GM21515 (cell line): ENCODE measurements at regions not wholly inside any gene's neighbourhood (a gene's known extent, or its start where the extent isn't known, plus 50 kb on each side); places are given as distances from the start of the nearest gene placed in this dataset.

Source experiments
- ATAC-seq: cut with Tn5 transposase; IDR thresholded peaks from one replicate; pipeline ENCODE4 v1.9.1; 2021; ENCODE audit not compliant: unreplicated experiment

- no peak for ATAC-seq
These were observed 245.1 kb downstream of the MYLK4 start for GRCh38 chr6:2505624-2506023.

DNA sequence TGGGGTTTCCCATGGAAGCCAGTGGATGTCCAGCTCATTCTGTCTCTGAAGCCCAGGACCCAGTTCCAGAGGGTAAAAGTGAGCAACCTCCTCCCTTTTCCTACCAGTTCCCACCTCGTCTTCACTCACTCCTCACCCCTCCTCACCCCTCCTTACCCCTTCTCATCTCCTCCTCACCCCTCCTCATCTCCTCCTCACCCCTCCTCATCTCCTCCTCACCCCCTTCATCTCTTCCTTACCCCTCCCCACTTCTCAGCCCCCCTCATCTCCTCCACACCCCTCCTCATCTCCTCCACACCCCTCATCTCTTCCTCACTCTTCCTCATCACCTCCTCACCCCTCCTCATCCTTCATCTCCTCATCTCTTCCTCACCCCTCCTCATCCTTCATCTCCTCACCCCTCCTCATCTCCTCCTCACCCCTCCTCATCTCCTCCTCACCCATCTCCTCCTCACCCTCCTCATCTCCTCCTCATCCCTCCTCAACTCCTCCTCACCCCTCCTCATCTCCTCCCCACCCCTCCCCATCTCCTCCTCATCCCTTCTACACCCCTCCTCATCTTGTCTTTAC, 246.1 kb downstream of the MYLK4 start:
- ATAC-seq, result no peak

GRCh38 chr6:2503816-2504494, 246.8 kb downstream of the MYLK4 start:
- no peak for ATAC-seq

DNA sequence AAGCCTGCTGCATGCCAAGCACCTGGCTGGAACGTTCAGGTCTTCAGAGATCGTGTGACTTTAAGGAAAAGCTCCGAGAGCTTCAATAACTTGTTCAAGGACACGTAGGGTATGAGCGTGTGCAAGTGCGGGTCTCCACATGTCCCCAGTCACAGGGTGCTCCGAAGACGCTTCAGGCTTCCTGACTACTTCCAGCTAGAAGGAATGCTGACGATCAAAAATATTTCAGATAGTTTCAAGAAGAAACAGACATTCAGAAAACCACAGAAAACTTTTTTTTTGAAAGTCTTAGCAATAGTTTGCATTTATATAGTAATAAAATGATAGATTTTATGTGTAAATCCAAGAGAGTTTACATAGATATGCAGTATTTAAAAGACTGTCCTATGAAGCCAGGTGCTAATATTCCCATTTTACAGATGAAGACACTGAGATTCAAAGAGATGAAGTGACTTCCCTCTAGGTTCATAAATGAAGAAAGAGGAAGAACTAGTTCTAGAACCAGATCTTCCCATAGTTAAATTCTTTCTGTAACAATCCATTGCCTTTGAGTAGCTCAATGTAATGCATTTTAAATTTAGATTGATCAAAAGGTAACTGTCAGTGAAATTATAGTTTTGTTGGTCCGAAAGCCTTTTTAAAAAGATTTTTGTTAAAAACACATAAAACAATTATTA, 247.6 kb downstream of the MYLK4 start:
- ATAC-seq, result no peak

DNA sequence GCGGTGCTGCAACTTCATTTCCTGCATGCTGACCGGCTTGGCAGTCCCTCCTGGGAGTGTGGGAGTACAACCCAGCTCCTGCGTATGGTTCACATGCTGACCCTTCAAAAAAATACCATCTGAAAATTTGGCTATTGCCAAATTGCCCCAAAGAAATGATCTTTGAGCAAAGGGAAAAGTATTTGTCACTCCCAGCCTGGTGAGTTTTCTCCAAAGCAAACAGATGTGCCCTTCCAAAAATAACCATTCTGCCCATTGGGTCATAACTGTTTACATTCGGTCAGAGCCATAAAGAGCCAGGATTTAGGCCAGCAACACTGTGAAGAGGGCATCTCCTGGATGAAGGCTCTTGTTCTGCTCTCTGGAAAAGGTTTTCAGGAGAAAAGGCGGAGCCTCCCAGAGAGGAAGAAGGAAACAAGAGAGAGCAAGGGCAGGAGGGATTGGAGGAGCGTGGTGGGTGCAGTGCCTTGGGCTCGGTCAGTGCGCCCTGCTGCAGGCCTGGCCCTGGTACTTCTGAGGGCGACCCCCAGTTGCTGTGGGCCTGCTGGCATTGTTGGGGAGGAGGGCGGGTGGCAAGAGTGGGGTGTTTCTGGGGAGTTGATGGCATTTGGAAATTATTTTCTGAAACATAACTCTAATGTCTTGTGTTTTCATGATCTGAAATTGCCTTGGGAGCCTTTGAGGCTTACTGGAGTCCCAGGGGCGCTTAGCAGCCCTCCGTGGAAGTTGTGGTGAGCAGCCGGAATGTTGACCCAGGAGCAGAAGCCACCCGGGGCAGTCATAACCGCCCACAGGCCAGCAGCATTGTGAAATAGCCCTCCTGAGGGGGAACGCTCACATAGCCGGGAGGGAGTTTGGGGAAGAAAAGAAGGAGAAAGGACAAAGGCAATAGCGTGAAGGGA, 248.4 kb downstream of the MYLK4 start:
- ATAC-seq, result no peak

DNA sequence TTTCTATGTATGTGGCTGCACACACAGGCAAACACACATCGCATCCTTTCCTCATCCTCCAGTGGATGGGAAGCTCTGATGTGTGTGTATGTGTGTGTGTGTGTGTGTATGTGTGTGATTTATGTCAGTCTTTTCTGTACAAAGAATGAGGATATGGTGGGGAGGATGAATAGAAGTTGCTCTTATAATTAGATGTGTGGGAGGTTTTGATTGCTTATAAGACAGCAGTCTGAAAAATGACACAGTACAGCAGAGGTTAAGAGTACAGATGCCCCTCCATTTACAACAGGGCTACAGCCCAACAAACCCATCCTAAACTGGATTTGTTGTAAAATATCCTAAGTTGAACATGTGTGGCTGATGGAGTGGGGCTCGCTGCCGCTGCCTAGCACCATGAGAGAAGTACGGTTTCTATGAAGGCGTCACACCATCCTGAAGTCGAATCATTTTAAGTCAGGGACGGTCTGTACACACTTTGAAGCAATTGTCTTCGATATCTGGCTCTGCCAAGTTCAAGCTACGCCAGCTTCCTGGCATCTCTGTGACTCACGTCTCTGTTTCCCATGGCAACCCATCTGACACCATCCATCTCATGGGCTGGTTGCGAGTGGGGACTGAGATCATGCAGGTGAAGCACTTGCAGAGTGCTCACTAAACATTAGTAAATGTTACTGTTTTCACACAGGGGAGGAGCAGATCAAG, 252.6 kb downstream of the MYLK4 start:
- ATAC-seq, result no peak

- no peak for ATAC-seq
These were observed 250.9 kb upstream of the GMDS start for GRCh38 chr6:2496291-2496690.

- no peak for ATAC-seq
These were observed 247.5 kb upstream of the GMDS start for GRCh38 chr6:2492686-2493523.

DNA sequence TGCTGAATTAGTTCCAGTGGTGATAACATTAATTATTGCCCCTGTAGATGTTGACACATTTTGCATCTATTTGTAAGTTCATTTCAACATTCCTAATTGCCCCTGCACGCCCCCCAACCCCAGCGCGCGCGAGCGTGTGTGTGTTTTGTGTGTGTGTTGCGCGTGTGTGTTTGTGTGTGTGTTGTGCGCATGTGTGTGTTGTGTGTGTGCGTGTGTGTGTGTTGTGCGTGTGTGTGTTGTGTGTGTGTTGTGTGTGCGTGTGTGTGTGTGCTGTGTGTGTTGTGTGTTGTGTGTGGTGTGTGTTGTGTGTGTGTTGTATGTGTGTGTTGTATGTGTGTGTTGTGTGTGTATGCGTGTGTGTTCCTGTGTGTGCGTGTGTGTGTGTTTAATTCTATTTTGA, 245.7 kb upstream of the GMDS start:
- no peak for ATAC-seq

DNA sequence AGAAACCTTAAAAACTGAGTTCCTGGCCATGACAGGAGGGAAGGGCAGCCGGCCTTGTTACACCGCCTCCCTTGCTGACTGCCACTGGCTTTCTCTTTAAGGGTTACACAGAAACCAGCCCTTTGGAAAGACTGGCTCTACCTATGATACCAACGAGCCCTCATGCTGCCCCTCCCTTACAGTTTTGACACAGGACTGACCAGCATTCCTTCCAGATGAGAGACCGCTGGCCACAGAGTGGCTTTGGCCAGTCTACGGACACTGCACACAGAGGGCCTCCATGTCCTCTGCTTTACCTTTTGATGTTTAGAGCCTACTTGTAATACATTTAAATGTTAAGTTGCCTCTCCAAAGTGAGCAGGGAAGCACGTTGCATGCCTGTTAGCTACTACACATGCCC, 243.2 kb upstream of the GMDS start:
- no peak for ATAC-seq

GRCh38 chr6:2485116-2485515, 239.7 kb upstream of the GMDS start:
- ATAC-seq, result no peak

DNA sequence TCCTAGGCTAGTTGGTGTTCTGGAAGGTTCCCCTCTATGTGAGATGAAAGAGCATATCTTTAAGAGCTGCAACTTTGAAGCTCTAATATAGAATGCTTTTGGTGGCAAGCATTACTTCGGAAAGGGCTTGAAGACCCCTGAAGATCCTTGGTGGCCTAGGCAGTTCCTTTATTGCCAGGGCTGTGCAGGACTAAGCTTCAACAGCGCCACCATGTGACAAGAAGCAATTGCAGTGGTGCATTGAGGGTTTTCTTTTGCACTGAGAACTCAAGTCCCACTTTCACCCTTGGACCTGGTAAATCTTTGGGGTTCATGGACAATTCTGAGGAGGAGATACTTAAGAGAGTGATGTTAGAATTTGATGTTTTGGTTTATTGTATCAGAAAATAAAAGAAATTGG, 237.4 kb upstream of the GMDS start:
- no peak for ATAC-seq

DNA sequence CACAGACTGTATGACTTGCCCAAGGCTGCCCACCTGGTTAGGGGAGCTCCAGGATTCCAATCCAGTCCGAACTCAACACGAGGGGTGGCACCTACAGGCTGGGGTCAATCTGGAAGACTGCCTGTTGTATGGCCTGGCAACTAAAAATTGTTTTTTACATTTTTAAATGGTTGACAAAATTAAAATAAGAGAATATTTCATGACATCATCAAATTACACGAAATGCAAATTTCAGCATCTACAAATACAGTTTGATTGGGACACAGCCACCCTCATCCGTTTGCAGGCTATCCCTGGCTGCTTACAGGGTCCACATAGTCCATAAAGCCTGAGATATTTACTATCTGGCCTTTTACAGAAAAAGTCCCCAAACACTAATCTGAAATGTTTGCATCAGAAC, 235.9 kb upstream of the GMDS start:
- no peak for ATAC-seq

DNA sequence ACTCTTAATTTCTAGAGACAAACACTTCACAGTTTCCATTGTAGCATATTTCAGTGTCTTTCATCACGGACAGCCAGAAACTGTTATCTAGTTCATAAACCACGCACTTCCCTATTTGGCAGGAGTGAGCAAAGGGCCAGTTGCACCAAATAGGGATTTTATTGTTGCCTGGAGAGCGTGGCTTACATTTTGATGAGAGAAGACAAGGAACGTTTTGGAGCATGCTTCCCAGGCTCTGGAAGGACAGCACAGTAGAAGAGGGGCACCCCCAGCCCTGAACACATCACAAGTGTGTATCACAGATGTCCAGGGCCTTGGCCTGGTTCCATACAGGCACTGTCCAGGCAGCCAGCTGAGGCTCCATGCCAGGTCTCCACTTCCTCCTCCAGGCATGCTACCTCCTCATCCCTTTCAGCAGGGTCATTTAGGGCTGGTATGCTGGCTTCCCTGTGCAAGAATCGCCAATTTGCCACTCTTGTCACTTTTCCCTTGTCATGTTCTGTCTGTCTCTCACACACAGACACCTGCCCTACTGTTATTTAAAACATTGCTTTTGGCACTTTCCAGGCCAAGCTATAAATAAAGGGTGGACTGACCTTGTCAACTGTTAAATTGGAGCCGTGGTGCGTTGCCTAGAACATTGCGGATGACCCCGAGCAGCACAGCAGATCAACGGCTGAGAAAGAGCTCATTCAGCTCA, 235.0 kb upstream of the GMDS start:
- ATAC-seq, result no peak

GRCh38 chr6:2478200-2478599, 232.8 kb upstream of the GMDS start:
- ATAC-seq, result no peak

DNA sequence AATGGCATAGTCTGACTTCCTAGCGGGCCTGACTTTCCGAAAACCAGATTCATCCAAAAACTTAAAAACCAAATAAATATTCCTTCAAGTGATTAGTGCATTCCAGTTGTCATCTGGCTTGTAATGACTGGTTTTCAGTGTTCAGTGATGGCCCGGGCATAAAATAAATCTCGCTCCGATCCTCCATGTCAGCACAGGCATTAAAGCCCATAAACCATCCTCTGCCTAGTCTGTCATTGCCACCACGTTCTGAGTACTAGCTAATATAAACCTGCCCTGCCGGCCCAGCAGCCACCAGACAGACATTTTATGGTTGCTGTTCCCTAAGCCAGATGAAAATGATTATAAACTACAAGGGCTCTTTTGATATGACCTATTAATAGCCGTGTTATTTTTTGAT, 232.3 kb upstream of the GMDS start:
- no peak for ATAC-seq

- no peak for ATAC-seq
These were observed 231.8 kb upstream of the GMDS start for GRCh38 chr6:2477250-2477649.

DNA sequence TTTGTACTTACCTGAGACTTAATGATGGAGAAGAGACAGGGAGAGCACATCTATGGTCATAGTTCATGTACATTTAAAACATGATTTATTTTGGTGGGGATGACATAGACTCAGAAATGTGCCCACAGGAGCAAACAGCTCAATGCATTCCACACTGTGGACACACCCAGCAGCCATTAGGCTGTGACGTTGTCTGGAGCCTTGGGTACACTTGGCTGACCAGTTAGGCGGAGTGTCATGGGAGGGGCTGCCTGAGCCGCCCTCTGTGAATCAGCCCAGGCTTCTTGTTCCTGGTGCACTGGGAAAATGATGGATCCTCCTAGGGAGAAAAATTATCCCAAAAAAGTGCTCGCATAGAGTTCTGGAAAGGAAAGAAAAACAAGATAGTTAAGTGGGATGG, 231.0 kb upstream of the GMDS start:
- no peak for ATAC-seq

GRCh38 chr6:2471472-2471871, 226.1 kb upstream of the GMDS start:
- ATAC-seq, result no peak

DNA sequence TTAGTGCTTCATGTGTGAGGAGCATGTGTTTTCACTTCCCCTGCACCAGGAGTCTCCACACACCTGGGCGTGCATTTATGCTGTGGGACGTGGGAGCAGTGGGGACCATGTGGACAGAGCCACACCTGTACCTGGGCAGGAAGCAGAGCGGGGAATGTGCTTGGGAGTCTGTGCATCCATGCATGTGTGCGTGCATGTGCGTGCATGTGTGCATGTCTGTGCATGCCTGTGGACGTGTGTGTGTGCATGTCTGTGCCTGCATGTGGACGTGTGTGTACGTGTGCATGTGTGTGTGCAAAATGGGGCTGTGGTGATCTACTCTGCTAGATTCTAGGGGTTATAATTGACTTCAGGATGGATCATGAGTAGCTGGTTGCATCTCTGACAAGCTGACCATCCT, 224.0 kb upstream of the GMDS start:
- no peak for ATAC-seq
